Tibial nerve (tissue), 4 donors: ENCODE measurements at regions not wholly inside any gene's neighbourhood (a gene's known extent, or its start where the extent isn't known, plus 50 kb on each side); places are given as distances from the start of the nearest gene placed in this dataset.
"Not testable (repeated sequence)": the region's sequence is repeated elsewhere in the genome, so short reads cannot be mapped to it uniquely, and the experiment has no call there.

Experiments used
- CTCF ChIP-seq, 5 experiments: fragments of 200-600 bp in 3 of 5; fragments of 450-650 bp in 2 of 5; sonication (generic) in 3 of 5; IDR thresholded peaks; one replicate each; pipeline ENCODE4 v1.5.1; 2016 to 2019; ENCODE audit warnings: antibody characterized with exemption in 5 of 5, mild to moderate bottlenecking in 3 of 5, moderate library complexity in 2 of 5
- EP300 ChIP-seq, 2 donors: sonication (generic); formaldehyde crosslinking; IDR thresholded peaks; one replicate each; pipeline ENCODE4 v1.6.1; 2017; ENCODE audit warnings: antibody characterized with exemption in 2 of 2, mild to moderate bottlenecking in 1 of 2
- POLR2A ChIP-seq, 2 donors: fragments of 450-650 bp; IDR thresholded peaks; one replicate each; pipeline ENCODE4 v1.6.1; 2017; ENCODE audit warnings: antibody characterized with exemption in 2 of 2, mild to moderate bottlenecking in 2 of 2, moderate library complexity in 2 of 2

- TF ChIP-seq CTCF, EP300, POLR2A (IDR thresholded peaks at IDR 0.05): not testable (repeated sequence)
Measured at GRCh38 chr5:100364343-100364742, 170.8 kb upstream of the FAM174A start.
